Spleen (tissue), 11 donors: ENCODE measurements at regions not wholly inside any gene's neighbourhood (a gene's known extent, or its start where the extent isn't known, plus 50 kb on each side); places are given as distances from the start of the nearest gene placed in this dataset.

Experiments used
- DNase-seq: peaks from one replicate; pipeline ENCODE4 v3.0.0-alpha.2; 2020
- H3K27ac ChIP-seq, 8 donors: fragments of 200-600 bp; sonication (generic) in 7 of 8; 1 replicate in 4 of 8; 2 replicates in 4 of 8; pipeline versions ENCODE4 v1.5.0 to v1.8.0; 2016 to 2021; ENCODE audit warnings: inconsistent platforms in 4 of 8, mild to moderate bottlenecking in 4 of 8, moderate library complexity in 1 of 8
- H3K27me3 ChIP-seq, 7 donors: fragments of 200-600 bp; sonication (generic) in 6 of 7; replicated peaks in 1 of 7; 1 replicate in 4 of 7; 2 replicates in 3 of 7; pipeline versions ENCODE4 v1.5.0 to v1.8.0; 2016 to 2021; ENCODE audit warnings: inconsistent platforms in 3 of 7, mild to moderate bottlenecking in 1 of 7
- H3K36me3 ChIP-seq, 6 donors: fragments of 200-600 bp; sonication (generic) in 5 of 6; 1 replicate in 4 of 6; 2 replicates in 2 of 6; pipeline versions ENCODE4 v1.5.0 to v1.8.0; 2016 to 2021; ENCODE audit warnings: inconsistent platforms in 2 of 6
- H3K4me1 ChIP-seq, 6 donors: fragments of 200-600 bp; sonication (generic) in 5 of 6; 1 replicate in 3 of 6; 2 replicates in 3 of 6; pipeline versions ENCODE4 v1.5.0 to v1.8.0; 2016 to 2021; ENCODE audit warnings: inconsistent platforms in 3 of 6
- H3K4me3 ChIP-seq, 8 donors: fragments of 200-600 bp; sonication (generic) in 7 of 8; 1 replicate in 4 of 8; 2 replicates in 4 of 8; pipeline versions ENCODE4 v1.5.0 to v1.8.0; 2016 to 2021; ENCODE audit warnings: inconsistent platforms in 4 of 8, mild to moderate bottlenecking in 4 of 8, moderate library complexity in 2 of 8
- H3K9me3 ChIP-seq, 8 donors: fragments of 200-600 bp; sonication (generic) in 7 of 8; 1 replicate in 4 of 8; 2 replicates in 4 of 8; pipeline versions ENCODE4 v1.5.0 to v1.8.0; 2016 to 2021; ENCODE audit warnings: inconsistent platforms in 4 of 8
- POLR2A ChIP-seq, 3 donors: fragments of 450-650 bp; IDR thresholded peaks; one replicate each; pipeline ENCODE4 v1.5.1; 2017; ENCODE audit warnings: antibody characterized with exemption in 3 of 3, mild to moderate bottlenecking in 1 of 3
- POLR2AphosphoS5 ChIP-seq, 3 donors: sonication (generic); formaldehyde crosslinking; IDR thresholded peaks; one replicate each; pipeline ENCODE4 v1.5.1; 2017; ENCODE audit warnings: antibody characterized with exemption in 3 of 3
- WGBS, 5 donors: extraction: QIAGEN DNeasy Blood & Tissue Kit in 3 of 5; methylation state at CpG; one replicate each; pipeline versions ENCODE4 v1.1.5 to v1.1.7; 2013 to 2018; 5-methylcytosine and 5-hydroxymethylcytosine counted together
- intact Hi-C: fragments of 100-400 bp; cut with DNase I; formaldehyde crosslinking; loops from one replicate; pipeline ENCODE4 v1.15.0; 2023; ENCODE audit warnings: low total_unique reads
- TF ChIP-seq, protein P1 (sequence below), 11 experiments: fragments of 200-600 bp in 7 of 11; fragments of 450-650 bp in 4 of 11; sonication (generic) in 4 of 11; IDR thresholded peaks in 8 of 11; conservative IDR thresholded peaks in 3 of 11; 1 replicate in 7 of 11; 2 replicates in 4 of 11; pipeline versions ENCODE4 v1.4.0 to v1.8.0; 2016 to 2021; ENCODE audit warnings: antibody characterized with exemption in 11 of 11, inconsistent platforms in 4 of 11, mild to moderate bottlenecking in 1 of 11
- donor health status: healthy with polysubstance abuse.
- donor health status: DM: no; HTN: no; CAD: no; lungs with moderate emphysema.
- donor health status: DM: no; HTN: no; CAD: no.
- donor health status: Bipolar disorder and iron deficiency.
- donor health status: healthy.
- donor health status: DM: no; HTN: no; CAD: no.
- donor health status: DM: yes; HTN: yes; CAD: no.

DNA sequence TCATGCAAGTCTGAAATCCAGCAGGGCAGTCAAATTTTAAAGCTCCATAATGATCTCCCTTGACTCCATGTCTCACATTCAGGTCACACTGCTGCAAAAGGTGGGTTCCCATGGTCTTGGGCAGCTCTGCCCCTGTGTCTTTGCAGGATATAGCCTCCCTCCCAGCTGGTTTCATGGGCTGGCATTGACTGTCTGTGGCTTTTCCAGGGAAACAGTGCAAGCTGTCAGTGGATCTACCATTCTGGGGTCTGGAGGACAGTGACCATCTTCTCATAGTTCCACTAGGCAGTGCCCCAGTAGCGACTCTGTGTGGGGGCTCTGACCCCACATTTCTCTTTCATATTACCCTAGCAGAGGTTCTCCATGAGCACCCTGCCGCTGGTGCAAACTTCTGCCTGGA lies 220.6 kb upstream of the COPS8 start:
- no peak overlapping the region for H3K4me3 ChIP-seq
- intact Hi-C loops, result no loop called here
- peaks cover 0 to 28% (median 8%) of the 10 kb centered on the region in 6 donors for H3K4me1 ChIP-seq
- H3K9me3 ChIP-seq, result peaks cover 0 to 35% (median 27%) of the 10 kb centered on the region in 8 donors
- peaks cover 0 to 15% (median 0%) of the 10 kb centered on the region in 7 donors for H3K27me3 ChIP-seq
- WGBS, 5 donors, result 77 to 96% (median 94%) methylated on average over 2 of the region's 2 CpGs
- H3K36me3 ChIP-seq, result no peaks in the 10 kb centered on the region
- no peak overlapping the region for H3K27ac ChIP-seq
- no peak for DNase-seq
- TF ChIP-seq POLR2A (IDR thresholded peaks at IDR 0.05), result no peak
- TF ChIP-seq, protein P1, sequence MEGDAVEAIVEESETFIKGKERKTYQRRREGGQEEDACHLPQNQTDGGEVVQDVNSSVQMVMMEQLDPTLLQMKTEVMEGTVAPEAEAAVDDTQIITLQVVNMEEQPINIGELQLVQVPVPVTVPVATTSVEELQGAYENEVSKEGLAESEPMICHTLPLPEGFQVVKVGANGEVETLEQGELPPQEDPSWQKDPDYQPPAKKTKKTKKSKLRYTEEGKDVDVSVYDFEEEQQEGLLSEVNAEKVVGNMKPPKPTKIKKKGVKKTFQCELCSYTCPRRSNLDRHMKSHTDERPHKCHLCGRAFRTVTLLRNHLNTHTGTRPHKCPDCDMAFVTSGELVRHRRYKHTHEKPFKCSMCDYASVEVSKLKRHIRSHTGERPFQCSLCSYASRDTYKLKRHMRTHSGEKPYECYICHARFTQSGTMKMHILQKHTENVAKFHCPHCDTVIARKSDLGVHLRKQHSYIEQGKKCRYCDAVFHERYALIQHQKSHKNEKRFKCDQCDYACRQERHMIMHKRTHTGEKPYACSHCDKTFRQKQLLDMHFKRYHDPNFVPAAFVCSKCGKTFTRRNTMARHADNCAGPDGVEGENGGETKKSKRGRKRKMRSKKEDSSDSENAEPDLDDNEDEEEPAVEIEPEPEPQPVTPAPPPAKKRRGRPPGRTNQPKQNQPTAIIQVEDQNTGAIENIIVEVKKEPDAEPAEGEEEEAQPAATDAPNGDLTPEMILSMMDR (IDR thresholded peaks at IDR 0.05 in 8 of 11, conservative IDR thresholded peaks at IDR 0.05 in 3 of 11), result no peak
- TF ChIP-seq POLR2AphosphoS5 (IDR thresholded peaks at IDR 0.05), result no peak

DNA sequence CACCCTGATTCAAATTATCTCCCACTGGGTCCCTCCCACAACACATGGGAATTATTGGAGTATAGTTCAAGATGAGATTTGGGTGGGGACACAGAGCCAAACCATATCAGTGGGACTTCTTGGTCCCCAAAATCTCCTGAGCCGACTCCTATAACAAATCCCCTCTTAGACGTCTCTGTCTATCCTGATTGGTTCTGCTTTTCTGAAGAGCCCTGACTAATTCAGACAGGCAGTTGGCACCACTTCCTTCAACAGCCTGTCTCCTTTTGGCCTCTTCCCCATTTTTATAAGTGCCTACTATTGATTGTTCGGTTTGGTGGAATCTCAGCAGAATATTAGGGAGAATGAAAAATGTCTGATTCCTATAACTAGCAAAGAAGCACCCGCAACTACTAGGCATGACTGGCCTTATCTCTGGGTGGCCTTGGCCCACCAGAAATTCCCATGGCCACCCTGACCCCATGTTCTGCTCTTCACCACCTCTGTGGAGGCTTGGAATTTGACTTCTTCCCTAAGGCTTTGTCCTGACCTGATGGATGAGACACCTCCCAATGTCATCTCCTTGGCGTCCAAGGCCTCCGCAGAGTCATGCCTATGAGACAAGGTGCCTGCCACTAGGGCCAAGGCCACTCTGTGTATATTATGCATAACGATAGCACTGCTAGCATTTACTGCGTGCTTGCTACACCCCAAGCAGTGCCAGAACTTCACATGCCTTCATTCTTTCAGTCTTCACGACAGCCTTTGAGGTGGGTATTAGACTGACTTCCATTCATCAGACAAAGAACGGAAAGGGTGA lies 218.9 kb upstream of the COPS8 start:
- H3K36me3 ChIP-seq, result no peaks in the 10 kb centered on the region
- H3K27me3 ChIP-seq, result peaks cover 0 to 9% (median 0%) of the 10 kb centered on the region in 7 donors
- intact Hi-C loops, result no loop called here
- peak overlapping the region in 3 of 8 donors; percentile 41 to 74 (median 54) for H3K27ac ChIP-seq
- DNase-seq, result no peak
- WGBS, 5 donors, result 70 to 80% (median 75%) methylated on average over 9 to 10 of the region's 10 CpGs
- peaks cover 0 to 35% (median 27%) of the 10 kb centered on the region in 8 donors for H3K9me3 ChIP-seq
- no peak overlapping the region for H3K4me3 ChIP-seq
- TF ChIP-seq, protein P1 (IDR thresholded peaks at IDR 0.05 in 8 of 11, conservative IDR thresholded peaks at IDR 0.05 in 3 of 11), result no peak
- TF ChIP-seq POLR2A (IDR thresholded peaks at IDR 0.05) (no peak), POLR2AphosphoS5 (IDR thresholded peaks at IDR 0.05) (no peak)
- H3K4me1 ChIP-seq, result peaks cover 0 to 45% (median 20%) of the 10 kb centered on the region in 6 donors

DNA sequence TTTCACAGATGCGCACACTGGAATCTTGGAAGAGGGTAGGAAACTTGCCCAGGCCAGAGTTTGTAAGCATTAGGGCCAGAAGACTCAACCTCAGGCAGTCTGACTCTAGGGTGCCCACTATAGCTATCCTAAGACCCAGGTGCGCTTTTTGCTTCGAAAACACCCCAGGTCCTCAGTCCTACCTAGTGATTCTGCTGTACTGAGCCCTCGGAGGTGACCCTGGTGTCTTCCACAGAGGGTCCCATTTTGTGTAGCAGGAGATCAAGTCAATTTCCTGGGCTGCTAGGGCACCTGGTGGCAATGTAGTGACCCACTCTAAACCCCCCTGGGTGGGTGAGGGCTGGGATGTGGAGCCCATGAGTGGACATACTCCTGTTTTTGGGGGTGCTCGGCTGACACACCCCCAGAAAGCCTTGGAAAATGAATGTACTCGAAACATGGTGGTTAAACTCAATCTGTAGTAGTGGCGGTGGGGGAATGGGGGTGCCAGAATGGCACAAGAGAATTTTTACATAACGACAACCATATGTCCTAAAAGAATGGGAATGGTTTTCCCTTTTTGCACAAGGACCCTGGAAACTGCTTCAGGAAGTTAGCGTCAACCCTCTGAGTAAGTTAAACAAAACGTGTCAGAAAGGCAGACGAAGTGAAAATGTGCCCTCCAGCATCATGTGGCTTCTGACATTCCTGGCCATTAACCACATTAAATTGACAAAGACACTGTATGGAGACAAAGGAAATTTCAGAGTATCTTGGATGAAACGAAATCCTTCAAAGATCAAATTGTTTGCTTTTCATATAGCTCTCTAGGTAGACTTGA lies 218.0 kb upstream of the COPS8 start:
- Histone ChIP-seq H3K9me3 (peaks cover 0 to 35% (median 27%) of the 10 kb centered on the region in 8 donors), H3K4me3 (no peak overlapping the region), H3K27ac (peak overlapping the region in 1 of 8 donors; percentile 74), H3K27me3 (no peaks in the 10 kb centered on the region), H3K36me3 (no peaks in the 10 kb centered on the region), H3K4me1 (peaks cover 0 to 54% (median 27%) of the 10 kb centered on the region in 6 donors)
- TF ChIP-seq POLR2AphosphoS5 (IDR thresholded peaks at IDR 0.05), result no peak
- TF ChIP-seq, protein P1 (IDR thresholded peaks at IDR 0.05 in 8 of 11, conservative IDR thresholded peaks at IDR 0.05 in 3 of 11), result no peak
- TF ChIP-seq POLR2A (IDR thresholded peaks at IDR 0.05), result no peak
- no peak for DNase-seq
- WGBS, 5 donors, result 78 to 84% (median 82%) methylated on average over 12 of the region's 12 CpGs
- intact Hi-C loops, result no loop called here

DNA sequence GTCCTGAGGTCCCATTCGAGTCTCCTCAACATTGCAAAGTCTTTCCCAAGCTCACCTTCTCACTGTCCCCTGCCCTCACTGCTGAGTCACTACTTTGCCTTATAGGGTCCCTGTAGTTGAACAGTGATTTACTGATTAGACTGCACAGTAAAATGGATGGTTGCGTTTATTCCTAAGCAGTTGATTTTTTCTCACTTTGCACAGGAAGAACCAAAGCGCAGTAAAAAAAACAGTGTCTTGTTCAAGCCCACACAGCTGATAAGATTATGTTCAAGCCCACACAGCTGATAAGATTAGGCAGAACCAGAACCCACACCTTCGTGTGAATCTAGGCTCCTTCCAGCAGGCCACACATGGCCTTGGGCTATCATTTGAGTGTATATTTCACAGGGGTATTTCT lies 215.3 kb upstream of the COPS8 start:
- peak overlapping the region in 4 of 8 donors; percentile 49 to 91 (median 86) for H3K27ac ChIP-seq
- TF ChIP-seq POLR2AphosphoS5 (IDR thresholded peaks at IDR 0.05) (no peak), POLR2A (IDR thresholded peaks at IDR 0.05) (no peak)
- TF ChIP-seq, protein P1 (IDR thresholded peaks at IDR 0.05 in 8 of 11, conservative IDR thresholded peaks at IDR 0.05 in 3 of 11), result no peak
- 43 to 70% (median 58%) methylated on average over 4 of the region's 4 CpGs for WGBS, 5 donors
- DNase-seq, result no peak
- peaks cover 0 to 18% (median 12%) of the 10 kb centered on the region in 8 donors for H3K9me3 ChIP-seq
- peaks cover 0 to 57% (median 28%) of the 10 kb centered on the region in 6 donors for H3K4me1 ChIP-seq
- no peak overlapping the region for H3K4me3 ChIP-seq
- intact Hi-C loops, result no loop called here
- H3K27me3 ChIP-seq, result no peaks in the 10 kb centered on the region
- no peaks in the 10 kb centered on the region for H3K36me3 ChIP-seq
